ENCODE measurements at regions not wholly inside any gene's neighbourhood (a gene's known extent, or its start where the extent isn't known, plus 50 kb on each side); places are given as distances from the start of the nearest gene placed in this dataset.

DNA sequence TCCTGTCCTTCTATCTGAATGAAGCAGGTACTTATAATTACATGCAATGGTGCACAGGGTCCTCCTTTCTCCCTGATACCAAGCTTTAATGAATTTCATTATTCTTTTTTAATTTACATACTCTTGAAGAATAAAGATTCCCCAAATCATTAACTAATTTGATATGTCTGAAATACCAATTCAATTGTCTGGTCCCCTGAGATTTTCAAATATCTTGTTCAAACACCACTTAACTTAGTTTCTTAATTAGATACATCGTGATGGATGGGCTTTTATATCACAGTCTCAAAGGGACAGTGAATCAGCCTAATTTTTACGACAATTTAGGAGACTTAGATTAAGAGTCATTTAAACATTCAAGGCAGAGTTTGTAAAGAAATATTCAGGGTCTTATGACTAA, 1054.6 kb downstream of the PLA2G4A start:
- TF ChIP-seq POLR2AphosphoS5 (IDR thresholded peaks at IDR 0.05; ENCODE audit: low read depth, low read length): no peak
- no peak for TF ChIP-seq POLR2A (IDR thresholded peaks at IDR 0.05; ENCODE audit: low read depth, low read length)

Measured in GM12892 (cell line).